Kidney (tissue), 13 donors: ENCODE measurements at regions not wholly inside any gene's neighbourhood (a gene's known extent, or its start where the extent isn't known, plus 50 kb on each side); places are given as distances from the start of the nearest gene placed in this dataset.

Experiments used
- DNase-seq, 5 donors: peaks; one replicate each; pipeline ENCODE4 v3.0.0-alpha.2; 2013 to 2020
- FAIRE-seq: peaks from 2 replicates; lab custom pipeline; 2012; peaks lifted over from hg19 to GRCh38; lab: Jason Lieb, UNC
- H3K27ac ChIP-seq, 2 donors: one replicate each; pipeline ENCODE4 v1.7.0; 2013; ENCODE audit warnings: low read depth in 2 of 2, low read length in 2 of 2, inconsistent platforms in 1 of 2
- H3K27me3 ChIP-seq: one replicate; pipeline ENCODE4 v1.7.1; 2013; ENCODE audit warnings: low read length, inconsistent platforms; ENCODE audit not compliant: control insufficient read depth, insufficient read depth
- H3K36me3 ChIP-seq, 3 donors: one replicate each; pipeline versions ENCODE4 v1.7.0 to v1.7.1; 2013; ENCODE audit warnings: low read length in 3 of 3, control low read depth in 1 of 3, inconsistent platforms in 1 of 3; ENCODE audit not compliant: insufficient read depth in 3 of 3, control insufficient read depth in 2 of 3
- H3K4me1 ChIP-seq, 3 donors: one replicate each; pipeline versions ENCODE4 v1.7.0 to v1.7.1; 2013; ENCODE audit warnings: low read length in 3 of 3, inconsistent platforms in 1 of 3, low read depth in 1 of 3; ENCODE audit not compliant: control insufficient read depth in 2 of 3, insufficient read depth in 2 of 3
- H3K4me3 ChIP-seq, 3 donors: one replicate each; pipeline versions ENCODE4 v1.7.0 to v1.8.1; 2013; ENCODE audit warnings: low read length in 3 of 3, control low read depth in 1 of 3, inconsistent platforms in 1 of 3
- H3K9ac ChIP-seq, 3 donors: one replicate each; pipeline versions ENCODE4 v1.7.0 to v1.7.1; 2013; ENCODE audit warnings: low read length in 3 of 3, control low read depth in 1 of 3, inconsistent platforms in 1 of 3
- H3K9me3 ChIP-seq, 3 donors: one replicate each; pipeline versions ENCODE4 v1.7.0 to v1.7.1; 2013; ENCODE audit warnings: low read length in 3 of 3, control low read depth in 1 of 3, inconsistent platforms in 1 of 3; ENCODE audit not compliant: control insufficient read depth in 2 of 3, insufficient read depth in 1 of 3
- CTCF ChIP-seq: IDR thresholded peaks from 3 replicates; pipeline ENCODE4 v1.5.1; 2012; ENCODE audit warnings: mild to moderate bottlenecking, moderate library complexity, borderline replicate concordance; ENCODE audit not compliant: insufficient read depth; ENCODE audit errors: extremely low read depth
- intact Hi-C: fragments of 100-400 bp; cut with DNase I; formaldehyde crosslinking; loops from one replicate; pipeline ENCODE4 v1.11.1; 2022
- donor health status: control.
- donor health status: control.
- donor health status: control.
- donor health status: control.
- donor health status: control.
- donor health status: DM: yes; HTN: yes; CAD: no.
- donor health status: Normal renal cell carcinoma (clear cell type).

- no peak for TF ChIP-seq CTCF
- H3K9me3 ChIP-seq, result no peaks in the 10 kb centered on the region
- no peak overlapping the region for H3K9ac ChIP-seq
- intact Hi-C loops, result no loop called here
- H3K4me3 ChIP-seq, result no peak overlapping the region
- H3K27ac ChIP-seq, result no peak overlapping the region
- FAIRE-seq, result no peak
- H3K4me1 ChIP-seq, result no peaks in the 10 kb centered on the region
- DNase-seq, result peak in 2 of 5 donors; percentile 18 to 60
- H3K36me3 ChIP-seq, result no peaks in the 10 kb centered on the region
- H3K27me3 ChIP-seq, result no peaks in the 10 kb centered on the region
These were observed 1214.3 kb upstream of the RAG2 start for GRCh38 chr11:37812281-37812880.

- no peaks in the 10 kb centered on the region for H3K36me3 ChIP-seq
- H3K9me3 ChIP-seq, result no peaks in the 10 kb centered on the region
- no peak for FAIRE-seq
- intact Hi-C loops, result no loop called here
- no peaks in the 10 kb centered on the region for H3K4me1 ChIP-seq
- TF ChIP-seq CTCF, result no peak
- H3K4me3 ChIP-seq, result no peak overlapping the region
- no peak overlapping the region for H3K9ac ChIP-seq
- peak in 4 of 5 donors; percentile 11 to 21 (median 14) for DNase-seq
- H3K27me3 ChIP-seq, result no peaks in the 10 kb centered on the region
- no peak overlapping the region for H3K27ac ChIP-seq
These were observed 1213.3 kb upstream of the RAG2 start for GRCh38 chr11:37811349-37811748.

DNA sequence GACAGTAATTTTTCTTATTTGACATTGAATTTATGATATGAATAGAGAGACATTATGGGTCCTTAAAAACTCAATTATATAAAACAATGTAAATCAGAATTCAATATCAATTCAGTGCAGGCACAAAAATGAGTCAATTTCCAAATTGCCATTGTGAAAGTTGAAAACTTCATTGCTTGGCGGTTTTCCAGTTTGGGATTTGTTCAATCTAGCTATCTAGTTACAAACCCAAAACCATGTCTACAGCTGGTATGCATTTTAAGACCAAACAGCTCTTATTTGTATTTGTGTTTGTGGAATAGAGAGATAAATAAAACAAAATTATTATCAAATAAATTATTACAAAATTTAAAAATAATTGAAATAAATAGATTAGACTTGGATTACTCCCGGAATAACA, 1206.6 kb upstream of the RAG2 start:
- Histone ChIP-seq H3K9ac (no peak overlapping the region), H3K4me3 (no peak overlapping the region), H3K9me3 (no peaks in the 10 kb centered on the region), H3K27ac (no peak overlapping the region), H3K36me3 (no peaks in the 10 kb centered on the region), H3K27me3 (no peaks in the 10 kb centered on the region), H3K4me1 (no peaks in the 10 kb centered on the region)
- FAIRE-seq, result no peak
- intact Hi-C loops, result no loop called here
- TF ChIP-seq CTCF, result no peak
- no peak for DNase-seq
